Kasumi-1 (cell line): ENCODE measurements at regions not wholly inside any gene's neighbourhood (a gene's known extent, or its start where the extent isn't known, plus 50 kb on each side); places are given as distances from the start of the nearest gene placed in this dataset.
A peak's percentile ranks its signal among the peaks of the same experiment; 100 is the strongest.

Source experiments
- DNase-seq, 2 experiments: peaks; one replicate each; lab custom pipeline; 2025; lab: John Stamatoyannopoulos, UW

DNA sequence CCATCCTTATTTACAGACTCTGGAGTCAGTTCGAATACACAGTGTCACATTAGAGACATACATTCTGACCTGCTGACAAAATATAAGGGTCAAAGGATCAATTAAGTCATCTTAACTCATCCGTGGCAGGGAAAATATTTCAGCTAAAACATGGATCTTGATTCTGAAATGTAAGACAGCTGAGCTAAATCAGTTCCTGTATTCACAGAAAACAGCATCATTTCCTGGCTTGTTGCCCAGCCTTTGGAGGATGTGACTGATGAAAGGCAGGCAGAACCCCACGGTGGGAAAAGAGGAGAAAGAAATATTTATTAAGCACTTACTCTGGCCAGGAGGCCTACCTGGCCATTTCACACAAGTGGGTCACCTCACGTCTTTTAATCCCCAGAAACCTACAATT lies 101.9 kb downstream of the GAS2L3 start:
- DNase-seq = no peak

DNA sequence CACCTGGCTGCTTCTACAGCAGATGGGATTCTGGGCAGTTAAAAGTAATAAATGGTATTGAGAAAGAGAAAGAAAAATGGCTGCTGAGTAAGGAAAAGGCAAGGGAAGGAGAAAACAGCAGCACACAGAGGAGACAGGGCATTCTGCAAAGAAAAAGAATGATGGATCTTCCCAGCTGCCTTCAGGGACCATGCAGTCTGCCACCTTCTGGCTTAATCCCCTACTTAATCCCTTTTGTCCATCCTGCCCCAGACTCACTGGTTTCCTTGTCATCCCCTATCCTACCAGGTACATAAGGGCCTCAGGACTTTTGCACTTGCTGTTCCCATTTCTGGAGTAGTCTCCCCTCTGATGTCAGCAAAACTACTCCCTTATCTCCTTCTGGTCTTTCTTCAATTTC lies 107.6 kb downstream of the GAS2L3 start:
- no peak for DNase-seq

DNA sequence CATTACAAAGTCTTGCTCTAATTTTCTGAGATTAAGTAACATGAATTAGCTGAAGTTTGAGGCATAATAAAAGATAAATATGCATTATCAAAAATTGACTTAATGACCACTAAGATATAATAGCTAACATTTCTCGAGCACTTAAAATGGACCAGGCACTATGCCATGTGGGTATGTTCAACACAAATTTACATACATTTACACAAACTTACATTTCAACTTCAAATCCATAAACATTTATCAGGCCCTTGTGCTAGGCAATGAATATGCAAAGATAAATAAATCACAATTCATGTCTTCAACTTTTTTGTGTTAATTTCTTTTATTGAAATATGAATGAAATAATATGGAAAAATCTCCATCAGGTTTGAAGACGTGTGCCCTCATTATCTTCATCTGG lies 108.7 kb downstream of the GAS2L3 start:
- no peak for DNase-seq

DNA sequence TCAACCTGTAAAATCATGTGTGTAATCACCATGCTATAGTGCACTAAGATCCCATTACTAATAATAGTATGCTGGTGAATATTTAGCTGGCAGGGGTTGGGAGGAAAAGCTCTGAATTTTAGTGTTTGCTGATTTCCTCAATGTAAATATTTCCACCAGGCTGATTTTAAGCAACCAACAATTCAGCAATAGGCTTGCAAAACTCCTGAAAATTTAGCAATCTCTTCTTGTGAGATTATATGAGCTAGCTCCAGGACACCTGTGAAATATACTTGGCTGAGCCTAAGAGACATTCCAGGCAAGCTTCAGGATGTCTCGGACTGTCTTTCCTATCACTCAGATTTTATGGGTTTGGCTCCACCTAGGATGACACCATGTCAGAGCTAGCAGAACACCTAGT lies 106.9 kb upstream of the ANO4 start:
- no peak for DNase-seq

DNA sequence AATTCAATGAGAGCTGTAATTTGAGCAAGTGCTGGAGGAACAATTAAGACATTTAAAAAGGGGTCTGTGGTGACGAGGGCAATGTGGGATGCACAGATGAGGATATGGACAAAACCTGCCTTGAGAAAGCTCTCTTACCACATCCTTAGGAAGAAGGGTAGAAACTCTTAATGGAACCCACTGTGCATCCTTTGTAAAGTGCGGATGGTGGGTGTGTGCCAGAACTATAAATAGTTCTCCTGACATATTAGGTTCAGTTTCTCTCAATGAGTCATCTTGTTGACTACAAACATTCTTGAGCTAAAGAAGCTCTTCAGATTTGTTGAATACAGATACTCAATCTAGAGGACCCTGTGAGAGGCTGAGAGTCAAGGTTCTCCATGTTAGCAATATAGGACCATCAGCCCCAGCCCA lies 106.1 kb upstream of the ANO4 start:
- DNase-seq = no peak

DNA sequence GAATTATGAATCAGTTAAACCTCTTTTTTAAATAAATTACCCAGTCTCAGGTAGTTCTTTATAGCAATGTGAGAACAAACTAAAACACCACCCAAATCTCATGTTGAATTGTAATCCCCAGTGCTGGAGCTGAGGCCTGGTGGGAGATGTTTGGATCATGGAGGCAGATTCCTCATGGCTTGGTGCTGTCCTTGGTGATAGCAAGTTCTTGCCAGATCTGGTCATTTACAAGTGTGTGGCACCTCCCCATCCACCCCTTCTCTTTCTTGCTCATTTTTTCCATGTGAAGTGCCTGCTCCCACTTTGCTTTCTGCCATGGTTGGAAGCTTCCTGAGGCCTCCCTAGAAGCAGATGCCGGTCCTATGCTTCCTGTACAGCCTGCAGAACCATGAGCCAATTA lies 102.1 kb upstream of the ANO4 start:
- no peak for DNase-seq

DNA sequence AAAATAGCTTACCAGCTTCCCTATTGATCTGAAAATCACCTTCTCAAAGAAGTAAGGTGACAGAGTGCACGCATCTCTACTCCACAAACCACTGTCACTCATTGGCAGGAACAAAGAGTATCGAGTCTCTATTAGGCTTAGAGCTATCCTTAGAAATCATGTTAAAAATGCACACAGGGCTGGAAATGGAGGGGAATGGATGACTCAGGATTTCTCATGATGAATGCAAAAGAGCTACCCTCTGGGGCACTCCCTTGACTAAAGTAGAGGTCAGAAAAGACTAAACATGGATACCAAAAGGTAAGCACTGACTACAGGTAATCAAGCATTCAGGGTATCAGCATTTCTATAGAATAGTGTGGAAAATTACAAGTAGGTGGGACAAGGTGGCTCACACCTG lies 96.1 kb upstream of the ANO4 start:
- DNase-seq = no peak

DNA sequence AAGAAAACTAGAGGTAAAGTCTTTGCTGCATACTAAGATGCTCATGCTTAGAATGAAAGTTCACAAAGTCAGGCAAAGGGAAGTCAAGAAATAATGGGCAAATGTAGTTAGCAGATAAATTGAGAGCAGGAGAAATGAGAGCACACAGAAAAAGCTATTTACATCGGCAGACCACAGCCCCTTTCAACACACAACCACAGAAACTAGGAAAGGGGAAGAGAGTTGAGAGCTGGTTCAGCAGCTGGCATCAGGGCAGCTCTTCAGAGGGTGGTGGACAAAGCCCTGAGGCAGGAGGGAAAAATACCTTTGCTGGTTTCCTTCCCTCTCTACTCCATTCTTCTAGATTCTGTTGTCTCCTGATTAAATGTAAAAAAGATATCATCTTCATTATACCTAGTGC lies 95.4 kb upstream of the ANO4 start:
- DNase-seq = peak in 1 of 2 experiments; percentile 30

DNA sequence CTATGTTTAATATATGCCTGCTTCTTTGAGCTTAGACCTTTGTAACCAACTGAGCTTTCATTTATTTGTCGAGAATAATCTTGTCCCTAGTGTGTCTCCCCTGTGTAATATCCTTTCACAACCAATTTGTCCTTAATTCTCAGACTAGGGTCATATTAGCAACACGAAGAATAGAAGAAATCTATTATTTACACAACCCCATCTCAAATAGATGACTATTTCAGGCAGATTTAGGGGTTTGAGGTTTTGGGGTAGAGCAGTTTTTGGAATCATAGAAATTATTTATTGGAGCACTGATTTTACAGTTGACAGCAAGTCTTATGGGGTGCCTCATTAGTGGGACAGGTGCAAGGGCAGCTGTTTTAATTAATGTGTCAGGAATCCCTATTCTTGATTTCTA lies 91.2 kb upstream of the ANO4 start:
- DNase-seq = no peak

DNA sequence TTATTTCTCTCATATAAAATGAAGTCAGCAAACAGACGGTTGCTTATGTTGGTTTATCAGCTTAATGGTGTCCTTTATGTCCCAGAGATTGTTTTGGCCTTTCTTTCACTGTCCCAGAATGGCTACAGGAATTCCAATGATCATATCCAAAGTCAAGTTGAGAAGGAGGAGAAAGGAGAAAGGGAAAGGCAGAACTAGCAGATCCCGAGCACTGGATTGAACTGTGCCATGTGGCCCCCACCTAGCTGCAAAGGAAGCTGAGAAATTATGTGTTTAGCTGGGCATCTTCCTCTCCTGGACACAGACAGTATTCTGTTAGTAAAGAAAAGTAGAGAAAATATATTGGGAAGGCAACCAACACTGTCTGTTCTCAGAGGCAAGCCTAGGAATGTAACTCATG lies 90.7 kb upstream of the ANO4 start:
- DNase-seq = no peak

DNA sequence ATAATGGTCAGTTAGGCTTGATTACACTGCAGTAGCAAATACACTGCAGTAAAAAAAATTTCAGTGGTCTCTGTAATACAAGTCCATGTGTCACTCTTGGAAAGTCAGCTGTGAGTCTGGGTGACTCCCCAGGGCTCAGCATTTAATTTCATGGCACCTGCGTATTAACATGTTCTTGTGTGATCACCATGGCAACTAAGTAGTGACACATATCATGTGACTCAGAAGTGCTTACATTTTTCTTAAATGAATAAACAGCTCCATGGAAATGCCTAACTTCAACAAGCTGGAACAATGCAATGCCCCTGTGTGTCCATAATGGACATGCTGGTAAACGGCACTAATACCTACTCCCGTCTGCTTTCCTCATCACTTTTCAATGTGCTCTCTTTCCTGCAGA lies 88.5 kb upstream of the ANO4 start:
- DNase-seq = no peak

DNA sequence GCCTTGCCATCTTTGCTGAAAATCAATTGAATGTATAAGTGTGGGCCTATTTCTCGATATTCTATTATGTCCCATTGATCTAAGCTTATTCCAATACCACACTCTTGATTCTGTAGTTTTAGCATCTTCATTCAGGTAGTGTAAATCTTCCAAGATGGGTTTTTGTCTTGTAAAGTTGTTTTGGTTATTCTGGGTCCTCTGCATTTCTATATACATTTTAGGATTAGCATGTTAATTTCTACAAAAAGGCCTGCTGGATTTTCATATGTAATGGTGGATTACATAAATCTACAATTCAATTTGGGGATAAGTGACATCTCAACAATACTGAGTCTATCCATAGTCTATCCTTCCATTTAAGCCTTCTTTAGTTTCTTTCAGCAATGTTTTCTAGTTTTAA lies 86.0 kb upstream of the ANO4 start:
- DNase-seq = no peak

DNA sequence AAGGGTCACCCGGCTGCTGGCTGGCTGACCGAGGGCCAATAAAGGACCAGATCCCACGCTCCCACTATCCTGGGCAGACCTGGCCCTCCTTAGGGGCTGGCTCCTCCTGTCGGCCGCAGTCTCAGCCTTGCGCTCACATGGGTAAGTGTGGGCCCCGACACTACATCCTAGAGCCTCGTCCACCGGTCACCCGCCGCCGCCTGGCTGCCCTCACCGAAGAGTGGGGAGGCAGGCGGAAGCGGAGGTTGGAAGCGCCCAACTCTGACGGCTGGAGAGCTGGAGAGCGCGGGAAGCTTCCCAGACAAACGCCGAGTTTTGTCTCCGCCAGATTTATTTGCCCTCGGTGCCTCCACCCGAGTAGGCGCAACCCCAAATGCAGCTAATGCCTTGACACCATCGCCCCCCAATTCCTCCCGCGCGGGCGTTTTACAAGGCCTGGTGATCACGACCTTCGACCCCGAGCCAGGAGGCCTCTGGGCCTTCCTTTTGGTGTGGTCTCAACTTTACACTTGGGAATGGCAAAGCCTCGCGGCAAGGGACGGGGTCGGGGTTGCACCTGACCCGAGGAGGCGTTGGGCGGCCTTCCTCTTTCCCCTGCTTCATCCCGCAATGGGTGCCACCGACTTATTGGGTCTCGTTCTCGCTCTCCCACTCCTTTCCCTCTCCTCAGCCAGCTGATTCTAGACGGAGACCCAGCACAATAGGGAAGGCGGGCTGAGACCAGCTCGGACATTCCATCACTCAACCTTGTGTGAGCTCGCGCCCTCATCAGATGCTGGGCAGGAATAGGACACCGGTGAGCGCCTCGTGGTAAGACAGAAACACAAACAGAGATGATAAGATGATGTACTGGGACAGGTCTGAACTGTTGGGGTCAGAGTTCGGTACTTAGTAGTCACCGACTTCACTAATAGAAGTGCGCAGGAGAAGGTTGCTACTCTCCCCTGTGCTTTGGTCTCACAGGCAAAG lies 78.3 kb upstream of the ANO4 start:
- no peak for DNase-seq

DNA sequence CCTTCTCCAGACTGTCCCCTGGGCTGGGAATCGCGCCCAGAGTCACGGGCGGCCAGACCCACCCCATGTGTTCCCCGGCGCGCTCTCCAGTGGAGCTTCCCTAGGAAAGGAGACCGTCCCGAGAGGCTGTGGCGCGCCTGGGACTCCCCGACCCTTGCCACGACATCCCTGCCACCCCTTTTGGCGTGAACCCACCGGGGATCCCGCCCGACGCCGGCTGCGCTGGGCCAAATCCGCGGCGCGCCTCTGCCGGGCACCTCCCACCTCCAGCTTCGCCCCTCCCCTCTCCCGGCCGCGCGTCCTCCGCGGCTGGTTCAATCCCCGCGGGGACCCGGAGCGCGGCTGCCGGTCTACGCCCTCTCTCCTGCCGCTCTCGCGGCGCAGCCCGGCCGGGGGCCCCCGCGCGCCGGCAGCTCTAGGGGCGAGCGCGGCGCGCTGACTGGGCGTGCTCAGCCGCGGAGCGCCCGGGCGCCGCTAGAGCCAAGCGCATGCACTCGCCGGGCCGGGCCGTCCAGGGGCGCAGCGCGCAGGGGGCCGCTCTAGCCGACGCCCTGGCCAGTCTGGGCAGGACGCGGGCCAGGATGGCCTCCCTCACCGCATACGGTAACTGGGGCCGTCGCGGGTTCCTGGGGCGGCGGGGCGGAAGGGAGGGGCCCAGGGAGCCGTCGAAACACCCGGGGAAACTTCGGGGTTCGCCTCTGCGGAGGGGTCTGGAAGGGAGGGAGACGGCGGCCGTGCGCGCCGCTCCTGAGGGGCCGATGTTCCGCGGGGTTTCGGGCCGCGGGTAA lies 77.4 kb upstream of the ANO4 start:
- DNase-seq = no peak

DNA sequence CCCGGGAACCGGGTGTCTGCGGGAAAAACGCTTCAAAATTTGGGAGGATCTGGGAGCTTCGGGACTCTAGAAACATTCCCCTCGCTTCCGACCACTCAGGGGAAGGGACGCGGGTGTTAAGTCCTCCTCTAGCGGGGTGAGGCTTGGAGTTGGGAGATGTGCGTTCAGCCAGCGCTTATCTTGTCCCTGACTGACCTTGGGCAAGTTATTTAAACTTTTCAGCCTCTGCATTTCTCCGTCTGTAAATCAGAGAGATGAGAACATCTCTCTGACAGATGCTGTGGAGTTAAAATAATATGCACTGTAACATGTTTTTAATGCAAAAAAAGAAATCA lies 76.9 kb upstream of the ANO4 start:
- DNase-seq = no peak

DNA sequence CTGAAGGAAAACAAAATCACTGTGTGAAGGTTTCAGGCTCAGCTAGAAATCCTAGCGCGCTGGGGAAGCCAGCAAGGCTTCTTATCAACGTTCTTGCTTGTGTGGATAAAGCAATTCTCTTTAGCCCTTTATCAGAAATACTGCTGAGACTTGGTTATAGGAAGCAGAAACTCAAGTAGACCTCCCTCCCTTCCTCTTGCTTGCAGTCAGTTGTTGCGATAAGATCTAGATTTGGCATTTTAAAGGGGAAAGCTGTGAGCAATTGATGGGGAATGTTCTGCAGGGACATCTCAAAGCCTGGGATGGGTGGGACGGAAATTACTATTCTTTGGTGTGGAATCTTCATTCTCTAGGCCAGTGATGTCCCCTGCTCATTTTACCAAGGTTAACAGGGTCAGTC lies 76.4 kb upstream of the ANO4 start:
- DNase-seq = no peak

DNA sequence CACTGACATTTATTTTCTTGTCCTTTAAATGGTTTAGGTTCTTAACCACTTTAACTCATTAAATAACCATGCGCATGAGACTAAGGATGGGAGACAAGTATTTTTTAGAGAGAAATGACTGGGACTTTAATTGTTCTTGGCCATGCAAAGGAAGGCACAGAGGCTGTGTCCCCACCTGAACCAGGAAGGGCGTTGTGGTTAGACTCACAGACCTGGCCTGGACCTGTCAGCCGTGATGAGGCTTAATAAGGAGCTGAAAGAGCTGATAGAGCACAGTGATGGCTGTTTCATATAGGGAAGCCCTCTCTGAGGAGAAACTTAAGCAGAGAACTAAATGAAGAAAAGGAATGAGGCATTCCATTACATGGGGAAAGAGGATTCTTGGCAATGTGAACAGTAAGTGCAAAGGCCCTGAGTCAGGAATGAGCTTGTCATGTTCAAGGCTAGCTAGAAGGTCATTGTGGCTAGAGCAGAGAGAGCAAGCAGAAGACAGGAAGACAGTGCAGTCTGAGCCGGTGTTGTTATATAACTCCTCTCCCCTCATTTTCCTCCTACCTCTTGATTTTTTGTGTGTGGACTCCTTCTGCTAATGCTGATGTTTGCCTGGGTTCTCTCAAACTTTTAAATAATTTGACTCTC lies 74.4 kb upstream of the ANO4 start:
- DNase-seq = no peak

DNA sequence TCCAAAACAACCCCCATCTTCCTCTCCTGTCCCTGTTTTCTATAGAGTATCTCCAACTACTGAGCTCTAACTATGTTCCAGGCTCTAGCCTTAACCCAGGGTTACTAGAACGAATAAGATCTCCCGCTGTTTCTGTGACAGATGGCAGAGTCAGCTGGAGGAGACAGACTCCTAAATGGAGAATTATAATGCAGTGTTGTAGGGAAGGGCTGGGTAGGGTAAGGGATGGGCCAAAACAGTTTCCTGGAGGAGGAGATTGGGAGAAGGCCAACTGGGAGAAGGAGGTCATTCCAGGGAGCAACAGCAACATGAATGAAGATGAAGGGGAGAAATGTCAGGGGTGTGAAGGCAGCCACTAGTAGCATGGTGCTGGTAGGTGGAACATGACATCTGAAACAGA lies 73.4 kb upstream of the ANO4 start:
- no peak for DNase-seq

DNA sequence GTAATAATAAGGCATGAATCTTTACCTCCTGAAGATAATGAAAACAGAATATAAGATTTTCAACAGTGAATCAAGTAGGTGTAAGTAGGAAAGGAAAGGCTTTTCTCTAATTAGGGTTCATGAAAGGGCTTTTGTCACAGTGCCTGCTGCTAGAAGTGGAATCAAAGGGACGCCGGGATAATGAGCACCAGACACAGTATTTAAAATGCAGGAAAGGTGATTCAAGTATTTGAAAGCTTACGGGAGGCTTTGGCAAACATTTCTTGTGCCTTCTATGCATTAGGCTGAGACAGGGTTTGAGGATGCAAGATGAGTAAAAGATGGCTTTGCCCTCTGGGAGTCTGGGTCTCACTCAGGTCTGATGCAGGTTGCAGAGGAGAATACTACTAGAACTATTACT lies 70.5 kb upstream of the ANO4 start:
- no peak for DNase-seq

DNA sequence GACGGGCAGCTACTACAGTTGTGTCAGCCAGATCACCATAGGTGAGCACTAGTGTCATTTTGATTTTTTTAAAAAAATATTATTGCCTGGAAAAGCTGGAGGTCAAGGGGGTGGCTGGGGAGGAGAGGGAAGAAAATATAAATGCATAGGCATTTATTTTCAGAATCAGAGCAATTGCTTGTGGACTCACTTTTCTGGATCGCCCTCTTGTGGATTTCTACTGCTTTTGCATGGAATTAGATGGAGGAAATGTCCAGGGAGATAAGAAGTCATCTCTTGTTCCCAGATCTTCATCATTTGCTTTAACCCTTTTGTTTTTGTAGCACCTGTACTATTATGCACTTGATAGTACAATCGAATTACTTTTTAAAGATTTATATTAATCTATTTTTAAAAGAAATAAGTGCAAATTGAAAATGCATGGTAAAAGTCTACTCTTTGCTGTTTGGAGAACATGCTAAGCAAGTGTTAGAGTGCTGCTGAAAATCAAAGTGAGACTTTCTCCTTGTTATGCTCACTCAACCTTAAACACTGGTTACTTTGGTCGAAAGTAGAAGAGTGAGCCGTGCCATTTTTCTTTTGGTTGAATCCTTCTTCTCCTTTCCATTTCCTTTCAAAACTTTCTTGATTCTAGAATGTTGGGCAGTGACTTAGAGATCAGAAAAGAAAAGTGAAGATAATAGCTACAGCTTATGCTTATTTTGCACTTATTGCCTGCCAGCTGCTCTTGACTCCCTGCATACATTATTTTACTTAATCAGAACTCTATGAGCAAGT lies 60.6 kb upstream of the ANO4 start:
- DNase-seq = no peak

DNA sequence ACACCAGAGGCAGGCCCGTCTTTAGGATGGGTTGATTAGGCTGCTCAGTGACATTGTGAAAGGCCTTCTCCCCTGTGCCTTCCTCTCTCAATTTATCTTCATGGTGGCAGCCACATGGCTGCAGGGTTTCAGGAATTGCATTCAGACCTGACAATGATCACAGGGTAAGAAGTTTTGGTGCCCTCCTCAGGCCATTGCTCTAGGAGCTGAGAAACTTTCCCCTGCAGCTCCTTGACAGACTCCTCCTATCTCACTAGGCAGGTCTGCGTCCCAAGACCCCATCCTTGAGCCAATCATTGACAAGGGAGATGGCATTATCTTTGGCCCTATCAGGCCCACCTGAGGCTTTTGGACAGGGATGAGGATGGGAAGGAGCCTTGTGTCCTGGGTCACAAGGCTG lies 57.4 kb upstream of the ANO4 start:
- DNase-seq = no peak

DNA sequence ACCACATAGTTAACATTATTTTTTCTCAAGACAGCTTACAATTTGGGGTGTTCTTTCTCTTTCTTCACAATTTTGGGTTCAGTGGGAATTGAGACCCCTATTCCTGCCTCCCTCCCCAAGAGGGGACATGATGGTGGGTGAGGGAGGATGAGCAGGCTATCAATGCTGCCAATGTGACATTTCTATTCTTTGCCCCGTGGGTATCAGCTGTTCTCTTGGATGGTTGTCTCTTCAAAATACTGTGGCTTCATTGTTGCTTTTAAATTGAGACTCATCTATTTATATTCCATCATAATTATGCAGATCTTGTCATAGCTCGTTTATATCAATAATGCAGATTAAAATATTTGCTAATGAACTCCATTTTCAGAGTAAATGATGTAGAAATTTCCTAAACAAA lies 56.5 kb upstream of the ANO4 start:
- DNase-seq = no peak
